ENCODE measurements at regions not wholly inside any gene's neighbourhood (a gene's known extent, or its start where the extent isn't known, plus 50 kb on each side); places are given as distances from the start of the nearest gene placed in this dataset.
"Not testable (repeated sequence)": the region's sequence is repeated elsewhere in the genome, so short reads cannot be mapped to it uniquely, and the experiment has no call there.

DNA sequence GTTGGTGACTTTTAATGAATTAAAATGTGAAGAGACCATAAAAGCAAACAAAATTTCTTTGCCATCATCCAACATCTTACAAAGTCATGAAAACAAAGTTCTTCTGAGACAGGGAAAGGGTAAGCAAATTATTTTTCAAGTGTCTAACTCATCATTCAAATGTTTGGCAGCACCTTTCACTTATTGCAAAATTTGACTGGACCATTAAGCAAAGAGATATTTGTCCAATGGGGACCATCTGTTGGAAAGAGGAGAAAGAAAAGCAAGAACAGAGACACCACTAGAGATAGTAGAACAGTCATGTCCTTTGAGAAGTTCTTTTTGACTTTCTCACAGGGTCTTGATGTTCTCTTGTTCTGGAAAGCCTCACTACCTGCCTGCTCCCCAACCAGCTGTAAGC is 330.1 kb downstream of the PAPSS1 start:
- no peak for DNase-seq

DNA sequence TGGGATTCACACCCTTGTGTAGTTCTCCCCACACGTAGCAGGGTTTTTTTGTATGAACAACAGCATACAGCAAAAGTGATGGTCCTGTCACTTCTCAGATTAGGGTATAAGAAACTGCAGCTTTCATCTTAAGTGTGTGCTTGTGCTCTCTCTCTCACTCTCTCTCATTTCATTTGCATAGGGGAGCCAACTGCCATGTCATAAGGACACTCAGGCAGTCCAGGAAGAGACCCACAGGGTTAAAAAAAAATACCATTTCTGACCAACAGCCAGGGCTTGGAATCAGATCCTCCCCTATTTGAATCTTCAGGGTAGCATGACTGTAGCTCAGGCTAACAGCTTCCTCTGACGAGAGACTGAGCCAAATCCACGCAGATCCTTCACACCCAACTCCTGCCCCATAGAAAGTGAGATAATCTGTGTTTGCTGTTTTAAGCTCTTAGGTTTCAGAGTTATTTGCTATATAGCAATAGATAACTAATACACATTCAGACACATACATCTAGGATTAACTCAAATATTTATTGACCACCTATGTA is 331.2 kb downstream of the PAPSS1 start:
- no peak for DNase-seq

DNA sequence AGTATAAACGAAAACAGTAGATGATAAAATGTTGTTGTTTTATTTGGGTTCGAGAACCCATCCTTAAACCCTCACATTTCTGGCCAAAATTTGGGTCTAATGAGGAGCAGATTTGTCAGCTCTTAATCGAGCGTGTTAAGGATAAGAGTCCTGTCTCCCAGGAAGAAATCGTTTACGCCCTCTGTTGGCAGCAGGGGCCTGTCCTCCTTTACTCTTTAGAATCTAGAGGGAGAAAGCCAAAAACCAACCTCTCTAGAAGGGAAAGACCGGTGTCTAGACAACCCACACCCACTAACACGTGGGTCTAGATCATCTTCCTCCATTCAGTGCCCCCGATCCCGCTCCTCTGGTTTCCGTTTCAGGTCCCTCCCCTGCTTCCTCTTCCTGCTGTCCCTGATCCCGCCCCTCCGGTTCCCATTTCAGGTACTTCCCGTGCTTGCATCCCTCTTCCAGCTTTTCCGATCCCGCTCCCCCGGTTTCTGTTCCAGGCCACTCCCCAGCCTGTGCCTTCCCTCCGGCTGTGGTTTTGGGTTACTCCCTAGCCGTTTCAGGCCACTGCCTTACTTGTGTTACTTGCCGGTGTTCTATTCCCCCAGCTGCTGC is 339.1 kb downstream of the PAPSS1 start:
- no peak for DNase-seq

DNA sequence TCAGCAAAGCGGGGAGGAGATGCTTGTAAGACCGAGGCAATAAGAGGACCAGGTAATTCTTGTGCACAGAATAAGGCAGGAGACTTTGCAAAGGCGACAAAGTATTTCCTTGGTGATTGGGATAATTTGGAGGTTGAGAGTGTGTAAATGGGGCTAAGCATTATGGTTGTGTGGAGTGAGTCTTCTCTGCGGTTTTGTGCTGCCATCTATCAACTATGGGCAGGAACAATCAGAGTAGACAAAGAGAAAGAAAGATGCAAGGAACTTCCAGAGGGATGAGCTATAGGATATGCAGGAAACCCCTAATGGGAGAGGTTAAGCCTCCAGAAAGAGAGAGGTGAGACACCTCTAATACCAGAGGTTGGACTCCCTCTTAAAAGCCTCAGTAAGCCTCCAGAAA is 339.8 kb downstream of the PAPSS1 start:
- DNase-seq = no peak

DNA sequence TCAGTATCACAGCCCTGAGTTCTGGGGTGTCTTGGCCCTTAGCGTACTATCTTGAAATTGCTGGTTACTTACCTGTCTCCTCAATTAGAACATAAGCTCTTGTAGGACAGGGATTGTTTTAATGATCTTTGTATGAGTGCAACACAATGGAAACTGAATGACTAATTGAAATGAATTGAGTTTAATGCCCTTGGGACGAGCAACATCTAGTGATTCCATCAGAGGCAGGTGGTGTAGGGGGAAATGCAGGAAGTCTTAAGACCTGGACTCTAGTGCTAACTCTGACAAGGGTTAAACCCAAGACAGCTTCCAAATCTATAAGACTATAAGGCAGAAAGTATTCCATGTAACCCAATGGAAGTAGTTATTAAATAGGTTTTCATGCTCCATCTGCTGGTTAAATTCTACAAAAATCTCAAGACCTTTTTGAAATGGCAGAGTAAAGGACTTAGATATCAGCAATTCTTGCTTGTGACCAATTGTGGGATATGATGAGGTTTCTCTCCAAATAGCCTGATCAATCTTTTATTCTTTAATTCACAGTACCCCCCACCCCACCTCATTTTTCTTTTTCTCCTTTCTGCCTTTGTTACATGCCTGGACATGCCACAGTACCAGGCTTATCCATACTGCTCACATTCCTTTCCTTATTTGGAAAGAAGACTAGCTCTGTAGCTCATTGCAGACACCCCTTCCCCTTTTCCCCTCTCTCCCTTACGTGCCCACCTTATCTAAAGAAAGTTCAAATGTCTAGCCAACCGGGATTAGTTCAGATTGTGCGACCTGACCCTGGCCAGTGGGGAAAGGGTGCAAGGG is 340.8 kb downstream of the PAPSS1 start:
- no peak for DNase-seq

DNA sequence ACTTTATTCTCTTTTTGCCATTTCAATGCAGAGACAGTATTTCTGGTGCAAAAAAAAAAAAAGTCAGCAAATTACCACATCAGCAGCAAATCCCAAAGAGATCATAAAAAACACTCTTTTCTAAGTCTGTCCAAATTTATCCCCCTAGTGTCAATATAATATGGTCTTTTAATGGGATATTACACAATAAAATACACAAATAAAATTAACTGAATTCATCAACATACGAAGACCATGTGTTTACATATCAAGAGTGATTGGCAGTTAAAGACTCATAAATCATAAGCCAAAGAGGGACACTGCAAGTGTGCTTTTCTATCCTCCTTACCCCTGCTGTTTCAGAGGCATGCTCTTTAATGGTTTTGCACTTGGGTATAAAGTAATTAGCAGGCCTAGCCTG is 340.2 kb upstream of the DKK2 start:
- no peak for DNase-seq

DNA sequence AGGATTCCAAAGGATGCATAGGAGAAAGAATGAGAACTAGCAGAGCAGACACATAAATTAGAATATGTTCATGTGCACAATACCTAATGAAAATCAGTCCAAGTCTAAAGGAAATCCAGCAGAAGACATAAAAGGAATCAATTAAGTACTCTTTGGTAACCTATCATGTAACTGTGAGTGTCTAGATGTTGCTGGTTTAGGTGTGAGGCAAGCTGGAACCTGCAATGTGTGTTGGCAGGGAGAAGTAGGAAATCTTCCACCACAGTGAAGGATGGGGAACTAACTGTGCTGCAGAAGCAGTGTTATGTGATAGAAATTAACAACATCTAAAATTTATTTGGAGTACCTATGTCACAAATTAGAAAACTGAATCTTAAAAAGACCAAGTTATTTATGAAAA is 330.8 kb upstream of the DKK2 start:
- no peak for DNase-seq

DNA sequence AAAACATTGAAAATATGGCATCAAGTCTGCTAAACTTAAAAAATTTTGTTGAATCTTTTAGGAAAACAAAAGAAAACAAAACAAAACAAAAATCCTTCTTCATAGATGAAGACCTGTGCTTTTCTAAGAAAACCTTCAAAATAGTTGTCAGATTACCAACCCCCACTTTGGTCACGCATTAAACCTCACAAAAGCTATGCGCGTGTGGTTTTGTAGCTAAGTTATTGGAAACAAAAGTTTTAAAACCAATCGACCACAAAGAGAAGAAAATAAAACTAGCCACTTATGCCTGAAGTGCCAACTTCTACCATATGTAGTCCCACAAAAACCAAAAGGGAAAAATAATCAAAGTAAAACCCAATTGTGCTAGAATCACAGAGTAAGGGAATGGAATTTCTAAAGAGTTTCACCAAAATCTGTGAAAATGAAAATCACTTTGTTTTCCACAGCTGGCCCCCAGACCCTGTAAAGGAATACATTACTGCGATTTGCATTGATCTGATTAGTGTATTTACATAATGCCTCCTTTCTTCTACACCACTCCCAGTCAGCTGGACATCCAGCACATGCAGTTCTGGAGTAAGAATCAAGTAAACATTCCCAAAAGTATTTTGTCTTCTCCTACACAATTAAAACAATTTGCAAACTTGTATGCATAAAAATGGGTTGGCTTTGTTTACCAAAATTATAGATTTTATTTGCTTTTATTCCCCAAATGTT is 330.1 kb upstream of the DKK2 start:
- DNase-seq = no peak

DNA sequence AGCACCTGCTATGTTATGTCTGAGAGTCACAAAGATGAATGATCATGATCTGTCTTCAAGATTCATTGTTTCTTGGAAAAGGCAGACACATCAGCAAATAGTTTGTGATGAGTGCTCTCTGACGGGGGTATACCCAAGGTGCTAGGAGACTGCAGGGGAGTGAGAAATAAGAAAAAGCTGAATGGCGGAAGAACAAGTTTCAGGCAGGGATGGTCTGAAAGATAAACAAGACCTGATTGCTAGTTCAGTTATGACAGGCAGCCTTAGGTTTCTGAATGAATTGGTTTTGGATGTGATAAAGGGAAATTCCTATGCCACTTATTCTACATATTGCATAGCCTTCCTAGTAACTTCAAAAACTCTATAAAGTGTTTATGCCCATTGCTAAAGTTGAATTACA is 327.0 kb upstream of the DKK2 start:
- DNase-seq = no peak

DNA sequence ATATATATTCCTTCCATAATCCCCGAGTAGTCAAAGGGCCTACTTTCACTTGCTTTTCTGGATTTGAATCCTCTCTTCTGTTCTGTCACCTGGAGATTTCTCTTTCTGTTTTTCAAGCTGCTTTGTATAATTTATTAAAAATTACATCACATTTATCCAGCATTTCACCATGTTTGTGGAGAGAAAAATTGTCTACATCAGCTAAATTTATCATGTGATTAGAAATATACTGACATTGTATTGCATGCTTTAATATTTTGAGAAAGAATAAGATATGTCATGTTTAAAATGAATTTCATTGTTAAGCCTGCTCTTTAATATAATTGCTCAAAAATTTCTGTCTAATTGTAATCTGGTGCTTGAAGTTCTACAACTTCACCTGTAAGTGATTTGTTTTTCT is 323.1 kb upstream of the DKK2 start:
- DNase-seq = no peak

DNA sequence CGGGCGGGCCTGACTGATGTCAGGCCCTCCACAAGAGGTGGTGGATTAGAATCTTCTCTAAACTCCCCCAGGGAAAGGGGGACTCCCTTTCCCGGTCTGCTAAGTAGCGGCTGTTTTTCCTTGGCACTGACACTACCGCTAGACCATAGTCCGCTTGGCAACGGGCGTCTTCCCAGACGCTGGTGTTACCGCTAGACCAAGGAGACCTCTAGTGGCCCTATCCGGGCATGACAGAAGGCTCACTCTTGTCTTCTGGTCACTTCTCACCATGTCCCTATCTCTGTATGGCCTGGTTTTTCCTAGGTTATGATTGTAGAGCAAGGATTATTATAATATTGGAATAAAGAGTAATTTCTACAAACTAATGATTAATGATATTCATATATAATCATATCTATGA is 318.2 kb upstream of the DKK2 start:
- not testable (repeated sequence) for DNase-seq

DNA sequence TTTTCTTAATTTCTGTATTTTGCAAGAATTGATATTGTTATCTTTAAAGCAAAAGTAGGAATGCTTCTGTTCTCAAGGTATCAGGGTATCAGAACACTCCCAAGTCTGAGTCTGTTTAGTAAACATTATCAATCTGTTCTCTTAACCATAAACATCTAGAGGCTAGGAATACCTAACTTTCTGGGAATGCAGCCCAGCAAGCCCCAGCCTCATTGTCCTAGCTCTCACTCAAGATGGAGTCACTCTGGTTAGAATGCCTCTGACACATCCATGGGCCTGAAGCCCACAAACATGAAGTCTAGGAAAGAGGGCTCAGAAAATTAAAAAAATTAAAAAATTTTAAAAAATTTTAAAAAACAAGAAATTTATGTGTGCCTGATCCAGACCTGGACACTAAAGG is 315.1 kb upstream of the DKK2 start:
- no peak for DNase-seq

DNA sequence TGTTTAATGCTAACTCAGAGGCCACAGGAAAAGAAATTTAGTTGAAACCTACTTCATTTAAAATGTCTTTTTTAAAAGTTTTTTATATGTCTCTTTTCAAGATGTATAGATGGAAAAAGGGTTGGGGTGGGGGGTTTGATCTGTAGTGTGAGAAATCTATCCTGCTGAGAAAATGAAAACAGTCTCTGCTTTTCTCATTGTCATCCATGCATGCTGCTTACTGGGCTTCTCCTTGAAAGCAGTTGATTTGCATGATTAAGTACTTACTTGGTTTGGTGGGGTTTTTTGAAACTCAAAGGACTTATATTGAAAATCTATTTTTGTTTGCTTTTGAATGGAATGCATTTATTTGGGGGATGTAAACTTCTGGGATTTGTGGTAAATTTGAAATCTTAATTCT is 313.6 kb upstream of the DKK2 start:
- DNase-seq = no peak

DNA sequence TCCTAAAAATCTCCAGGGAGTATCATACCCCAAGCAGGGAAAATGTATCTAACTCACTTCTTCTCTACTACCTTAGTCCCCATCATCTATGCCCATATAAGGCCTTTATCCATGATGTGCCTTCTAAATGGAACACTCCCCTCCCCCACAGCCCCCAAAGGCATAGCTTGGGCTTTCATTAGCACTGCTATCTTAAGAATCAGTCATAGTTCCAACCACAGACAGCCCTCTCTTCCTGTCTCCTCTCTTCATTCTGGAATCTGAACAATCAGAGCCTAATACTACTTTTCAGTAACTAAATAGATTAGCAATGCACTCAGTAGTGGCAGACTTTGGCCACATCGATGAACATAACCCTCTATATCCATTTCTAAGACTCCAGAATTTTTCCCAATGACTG is 313.2 kb upstream of the DKK2 start:
- DNase-seq = no peak

DNA sequence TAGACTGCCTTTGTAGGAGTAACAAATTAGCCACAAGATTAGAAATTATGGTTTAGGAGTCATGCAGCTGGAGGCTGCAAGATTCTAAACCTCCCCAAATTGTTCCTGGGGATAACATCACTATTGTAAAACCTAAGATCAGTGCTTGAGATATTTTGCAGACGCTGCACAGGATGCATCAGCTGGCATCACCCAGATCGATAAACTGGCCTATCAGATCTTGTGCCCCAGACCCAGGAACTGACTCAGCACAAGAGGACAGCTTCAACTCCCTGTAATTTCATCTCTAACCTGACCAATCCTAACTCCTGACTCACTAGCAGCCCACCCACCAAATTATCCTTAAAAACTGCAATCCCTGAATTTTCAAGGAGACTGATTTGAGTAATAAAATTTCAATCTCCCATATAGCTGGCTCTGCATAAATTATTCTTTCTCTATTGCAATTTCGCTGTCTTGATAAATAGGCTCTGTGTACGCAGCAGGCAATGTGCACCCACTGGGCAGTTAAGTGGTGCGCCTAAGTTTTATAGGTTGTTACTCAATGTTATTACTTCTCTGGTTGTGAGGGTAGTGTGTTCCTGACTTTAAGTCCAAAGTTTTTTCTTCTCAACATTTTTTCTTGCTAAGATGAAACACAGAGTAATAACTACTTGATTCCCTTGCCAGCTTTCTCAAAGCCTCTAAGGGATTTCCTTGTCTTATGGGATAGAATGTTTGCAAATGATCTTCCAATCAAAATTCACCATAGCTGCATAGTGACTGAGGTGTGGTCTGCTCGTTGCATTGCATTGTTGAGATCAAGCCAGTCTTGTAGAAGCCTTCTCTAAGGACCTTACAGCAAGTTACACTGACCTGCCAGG is 312.3 kb upstream of the DKK2 start:
- DNase-seq = no peak

DNA sequence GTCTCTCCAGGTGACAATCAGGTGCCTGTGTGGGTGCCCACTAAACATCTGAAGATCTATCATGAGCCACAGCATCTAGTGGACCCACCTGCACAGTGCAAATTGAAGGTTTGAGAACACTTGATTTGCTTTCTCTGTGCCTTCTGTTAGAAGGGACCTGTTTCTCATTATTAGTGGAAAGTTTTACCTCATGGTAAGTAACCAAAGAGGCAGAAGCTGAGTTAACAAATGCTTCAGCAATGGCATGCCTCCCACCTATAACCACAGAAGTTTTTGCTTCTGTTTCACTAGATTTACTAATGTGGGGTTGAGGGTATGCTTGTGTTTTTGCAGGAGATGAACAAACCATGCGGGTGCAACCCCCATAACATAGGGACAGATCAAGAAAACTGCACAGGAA is 297.4 kb upstream of the DKK2 start:
- DNase-seq = no peak

DNA sequence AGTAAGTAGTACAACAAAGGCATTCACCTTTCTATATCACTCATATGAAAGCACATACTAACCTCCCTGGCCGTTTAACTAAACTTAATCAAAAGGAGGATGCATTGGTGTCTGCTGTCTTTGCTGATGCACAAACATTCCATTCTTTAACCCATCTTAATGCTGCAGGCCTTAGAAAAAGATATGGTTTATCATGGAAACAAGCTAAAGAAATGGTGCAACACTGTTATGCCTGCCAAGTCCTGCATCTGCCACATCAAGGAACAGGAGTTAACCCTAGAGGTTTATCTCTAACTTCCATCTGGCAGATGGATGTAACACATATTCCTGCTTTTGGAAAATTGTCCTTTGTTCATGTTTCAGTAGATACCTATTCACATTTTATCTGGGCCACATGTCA is 296.5 kb upstream of the DKK2 start:
- not testable (repeated sequence) for DNase-seq

DNA sequence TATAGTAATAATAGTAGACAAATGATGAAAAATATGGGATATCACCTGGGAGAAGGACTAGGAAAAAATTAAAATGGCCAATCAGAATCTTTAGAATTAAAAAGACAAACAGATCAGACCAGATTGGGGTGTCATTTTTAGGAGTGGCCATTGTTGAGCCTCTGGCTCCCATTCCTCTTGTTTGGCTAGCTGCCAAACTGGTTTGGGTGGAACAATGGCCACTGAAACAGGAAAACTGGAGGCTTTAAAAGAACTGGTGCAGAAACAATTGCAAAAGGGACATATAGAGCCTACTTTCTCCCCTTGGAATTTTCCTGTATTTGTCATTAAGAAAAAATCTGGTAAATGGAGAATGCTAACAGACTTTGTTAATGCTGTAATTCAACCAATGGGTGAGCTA is 294.8 kb upstream of the DKK2 start:
- DNase-seq = no peak

DNA sequence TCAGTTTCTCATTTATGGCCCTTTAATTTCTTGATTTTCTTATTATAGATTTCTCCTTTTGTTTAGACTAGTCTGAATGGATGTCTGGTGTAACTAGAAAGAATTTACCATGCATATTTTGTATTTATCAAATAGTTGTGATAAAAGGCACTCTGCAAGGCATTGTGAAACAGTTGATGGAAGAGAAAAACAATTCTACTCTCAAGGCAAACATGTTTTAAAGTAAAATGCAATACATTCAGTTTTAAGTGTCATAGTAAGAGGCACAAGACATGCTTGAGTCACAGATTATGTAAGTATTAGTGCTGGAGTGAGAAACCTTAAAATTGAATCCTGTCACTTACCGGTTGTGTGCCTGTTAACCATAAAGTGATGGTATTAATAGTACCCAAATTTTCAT is 283.3 kb upstream of the DKK2 start:
- no peak for DNase-seq

DNA sequence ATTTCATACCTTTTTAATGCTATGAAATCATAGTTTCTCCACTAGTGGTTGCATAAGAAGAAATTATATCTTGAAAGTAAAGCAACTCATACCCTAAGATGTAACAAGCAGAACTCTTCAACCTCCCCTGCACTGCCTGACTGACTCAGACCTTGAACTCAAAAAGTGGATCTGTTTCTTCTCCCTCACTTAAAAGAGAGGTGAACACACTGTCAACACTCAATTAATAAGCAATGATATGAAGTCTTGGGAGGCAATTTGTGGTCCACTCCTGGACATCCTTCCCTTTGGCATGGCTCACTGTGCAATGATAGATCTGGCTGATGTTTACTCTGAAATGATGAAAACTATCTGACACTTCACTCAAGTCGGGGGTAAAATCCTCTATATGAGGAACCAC is 282.0 kb upstream of the DKK2 start:
- DNase-seq = no peak

DNA sequence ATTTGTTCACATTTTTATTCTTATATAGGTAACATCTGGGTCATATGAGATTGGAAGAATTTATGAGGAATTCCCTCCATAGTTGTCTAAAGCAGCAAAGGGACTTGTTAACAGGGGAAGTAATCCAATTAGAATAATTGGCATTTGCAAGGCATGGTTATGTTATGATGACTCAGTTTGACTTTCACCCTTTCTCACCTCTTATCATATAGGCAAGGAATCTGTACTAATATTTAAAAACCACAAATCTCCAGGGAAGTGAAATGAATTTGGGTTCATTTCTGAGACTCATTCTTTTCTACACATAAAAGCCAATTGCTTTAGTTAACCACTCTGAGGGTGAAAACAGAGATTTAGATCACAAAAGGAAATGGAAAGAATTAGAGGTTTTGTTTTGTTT is 281.5 kb upstream of the DKK2 start:
- DNase-seq = no peak

DNA sequence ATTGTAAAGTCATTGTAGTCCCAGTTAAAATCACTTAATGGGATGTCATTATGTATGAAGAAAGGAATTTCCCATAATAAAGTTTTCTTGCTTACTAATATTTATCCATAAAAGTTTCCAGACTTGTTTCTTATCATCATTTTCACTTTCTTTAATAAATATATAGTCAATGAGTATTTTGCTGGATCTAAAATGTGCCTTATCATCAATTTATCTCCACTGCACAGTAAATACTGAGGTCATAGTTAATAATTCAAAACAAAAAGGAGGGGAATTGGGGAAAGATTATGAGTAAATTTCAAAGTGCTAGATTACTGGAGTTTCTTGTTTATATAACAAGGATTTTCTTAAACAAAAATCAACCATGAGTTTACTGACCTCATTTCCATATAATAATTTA is 279.5 kb upstream of the DKK2 start:
- DNase-seq = no peak

DNA sequence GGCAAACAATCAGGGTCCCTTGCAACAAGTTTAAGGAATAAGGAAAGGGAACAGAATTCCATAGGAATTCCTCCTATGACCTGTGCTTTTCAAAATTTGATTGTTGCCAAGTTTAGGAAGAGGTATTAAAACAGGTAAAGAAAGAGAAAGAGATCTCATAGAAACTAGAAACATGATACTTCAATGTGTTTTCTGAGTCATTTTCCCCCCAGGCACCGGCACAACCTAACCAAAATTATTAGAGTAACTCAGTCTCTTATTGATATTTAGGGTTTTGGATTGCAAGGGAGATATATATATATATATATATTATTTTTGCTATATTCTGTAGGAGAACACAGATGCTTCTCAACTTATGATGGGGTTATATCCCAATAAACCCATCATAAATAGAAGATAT is 278.0 kb upstream of the DKK2 start:
- no peak for DNase-seq

Data from MV-4-11 (cell line).